HepG2 (cell line): ENCODE measurements at regions not wholly inside any gene's neighbourhood (a gene's known extent, or its start where the extent isn't known, plus 50 kb on each side); places are given as distances from the start of the nearest gene placed in this dataset.
A peak's percentile ranks its signal among the peaks of the same experiment; 100 is the strongest.

Experiments
- ATAC-seq: fragments of 200-7000 bp; cut with Tn5 transposase; 3 replicates; pipeline ENCODE4 v1.9.1; 2020; ENCODE audit warnings: mild to moderate bottlenecking, moderate library complexity
- BruUV-seq: library from RNA; stranded (reverse); fragments of 400-500 nt; replicated peaks from 2 replicates; lab custom pipeline; 2021; lab: Mats Ljungman, UMichigan
- CTCF ChIA-PET: fragments of 300-600 bp; formaldehyde crosslinking; extraction: SDS; loops from one replicate; lab custom pipeline; 2021; ENCODE audit warnings: low total read pairs, inconsistent platforms, low intra/inter-chr PET ratio; lab: Yijun Ruan, JAX
- POLR2A ChIA-PET: fragments of 350-600 bp; sonication (Branson Sonifier 250); formaldehyde crosslinking; loops from one replicate; lab custom pipeline; 2020; ENCODE audit warnings: antibody characterized with exemption, inconsistent platforms; lab: Yijun Ruan, JAX
- DNase-seq: peaks from one replicate; pipeline ENCODE4 v3.0.0-alpha.2; 2015; ENCODE audit warnings: low spot score
- FAIRE-seq: peaks from 3 replicates; lab custom pipeline; 2011; peaks lifted over from hg19 to GRCh38; lab: Jason Lieb, UNC
- H2AFZ ChIP-seq: one replicate; pipeline ENCODE4 v1.6.1; 2011; ENCODE audit warnings: low read length, inconsistent platforms
- H3K27ac ChIP-seq: fragments of 300-600 bp; 3 replicates; pipeline ENCODE4 v1.8.0; 2011; ENCODE audit warnings: mixed run types, mild to moderate bottlenecking, mixed read lengths, low read length, inconsistent platforms; ENCODE audit not compliant: insufficient read depth; ENCODE audit errors: extremely low read length
- H3K27me3 ChIP-seq, 2 experiments: fragments of 200-600 bp in 1 of 2; 2 replicates in 1 of 2; 3 replicates in 1 of 2; pipeline versions ENCODE4 v1.6.0 to v1.8.0; 2011; ENCODE audit warnings: low read length in 2 of 2, mild to moderate bottlenecking in 2 of 2, moderate library complexity in 2 of 2, inconsistent platforms in 1 of 2; ENCODE audit not compliant: insufficient read depth in 2 of 2, control insufficient read depth in 1 of 2
- H3K36me3 ChIP-seq, 2 experiments: fragments of 200-600 bp in 1 of 2; replicated peaks in 1 of 2; 2 replicates in 1 of 2; 3 replicates in 1 of 2; pipeline versions ENCODE4 v1.5.1 to v1.8.0; 2011; ENCODE audit warnings: low read length in 2 of 2, inconsistent platforms in 1 of 2; ENCODE audit not compliant: insufficient read depth in 2 of 2, control insufficient read depth in 1 of 2
- H3K4me1 ChIP-seq: 2 replicates; pipeline ENCODE4 v1.5.1; 2012; ENCODE audit warnings: low read length, inconsistent platforms; ENCODE audit not compliant: insufficient read depth
- H3K4me2 ChIP-seq: 2 replicates; pipeline ENCODE4 v1.6.0; 2011; ENCODE audit warnings: low read depth, low read length, inconsistent platforms
- H3K4me3 ChIP-seq, 3 experiments: fragments of 200-600 bp in 1 of 3; sonication (generic), shearing (Covaris generic) in 1 of 3; replicated peaks in 1 of 3; 2 replicates each; pipeline ENCODE4 v1.5.1; 2011 to 2016; ENCODE audit warnings: low read length in 3 of 3, inconsistent platforms in 2 of 3, low read depth in 2 of 3, mild to moderate bottlenecking in 2 of 3, control low read depth in 1 of 3, mixed read lengths in 1 of 3; ENCODE audit not compliant: insufficient read depth in 1 of 3
- H3K79me2 ChIP-seq: one replicate; pipeline ENCODE4 v1.6.1; 2011; ENCODE audit warnings: low read length, inconsistent platforms; ENCODE audit not compliant: insufficient read depth
- H3K9ac ChIP-seq: 2 replicates; pipeline ENCODE4 v1.6.0; 2011; ENCODE audit warnings: mild to moderate bottlenecking, low read depth, low read length, inconsistent platforms; ENCODE audit not compliant: insufficient read depth
- H3K9me3 ChIP-seq: 2 replicates; pipeline ENCODE4 v1.5.1; 2012; ENCODE audit warnings: mild to moderate bottlenecking, low read length
- H4K20me1 ChIP-seq: 2 replicates; pipeline ENCODE4 v1.6.0; 2011; ENCODE audit warnings: inconsistent platforms, mild to moderate bottlenecking, low read length, moderate library complexity; ENCODE audit not compliant: insufficient read depth
- CCDC6 ChIP-seq: sonication (generic); formaldehyde crosslinking; IDR thresholded peaks from 2 replicates; pipeline ENCODE4 v1.8.1; 2022; ENCODE audit warnings: mild to moderate bottlenecking, missing genetic modification reagents, moderate library complexity
- CEBPB ChIP-seq: IDR thresholded peaks from 2 replicates; pipeline ENCODE4 v1.6.1; 2011; ENCODE audit warnings: low read depth, low read length, improper control_type of control experiment, borderline replicate concordance
- CREB1 ChIP-seq, 2 experiments: fragments of 450-650 bp in 1 of 2; IDR thresholded peaks; 2 replicates each; pipeline ENCODE4 v1.6.1; 2016 to 2017; ENCODE audit warnings: control low read depth in 1 of 2, mild to moderate bottlenecking in 1 of 2, missing compliant biosample characterization in 1 of 2, missing genetic modification characterization in 1 of 2
- YEATS4 ChIP-seq: sonication (generic); formaldehyde crosslinking; IDR thresholded peaks from 2 replicates; pipeline ENCODE4 v1.4.0; 2020; ENCODE audit warnings: missing genetic modification reagents, borderline replicate concordance
- ZSCAN20 ChIP-seq: sonication (generic); formaldehyde crosslinking; IDR thresholded peaks from 2 replicates; pipeline ENCODE4 v1.4.0; 2020; ENCODE audit warnings: missing genetic modification reagents, mild to moderate bottlenecking, borderline replicate concordance
- WGBS: methylation state at CpG from one replicate; pipeline ENCODE4 v1.1.6; 2017; ENCODE audit warnings: low lambda C conversion rate; 5-methylcytosine and 5-hydroxymethylcytosine counted together
- in situ Hi-C: cut with HindIII; loops from 2 replicates; pipeline ENCODE4 v1.10.0; 2017; ENCODE audit warnings: low pct_unique_long_range_greater_than_20kb; ENCODE audit not compliant: extremely low pct_ligation_motif_present
- intact Hi-C: fragments of 100-400 bp; cut with micrococcal nuclease; formaldehyde crosslinking; loops from one replicate; pipeline ENCODE4 v1.10.0; 2022; ENCODE audit not compliant: unreplicated experiment
- TF ChIP-seq, protein P1 (sequence below), 2 experiments: fragments of 450-650 bp in 1 of 2; sonication (generic) in 1 of 2; formaldehyde crosslinking; IDR thresholded peaks; 2 replicates each; pipeline versions ENCODE4 v1.5.0 to v1.8.0; 2020 to 2022; ENCODE audit warnings: mild to moderate bottlenecking in 1 of 2, missing genetic modification reagents in 1 of 2
- TF ChIP-seq, protein P2 (sequence below): sonication (generic); formaldehyde crosslinking; IDR thresholded peaks from 2 replicates; pipeline ENCODE4 v1.5.1; 2020; ENCODE audit warnings: missing genetic modification reagents, mild to moderate bottlenecking, borderline replicate concordance
- TF ChIP-seq, protein P3 (sequence below): sonication (generic); formaldehyde crosslinking; IDR thresholded peaks from 2 replicates; pipeline ENCODE4 v1.9.0; 2022; ENCODE audit warnings: missing genetic modification reagents, mild to moderate bottlenecking, borderline replicate concordance

DNA sequence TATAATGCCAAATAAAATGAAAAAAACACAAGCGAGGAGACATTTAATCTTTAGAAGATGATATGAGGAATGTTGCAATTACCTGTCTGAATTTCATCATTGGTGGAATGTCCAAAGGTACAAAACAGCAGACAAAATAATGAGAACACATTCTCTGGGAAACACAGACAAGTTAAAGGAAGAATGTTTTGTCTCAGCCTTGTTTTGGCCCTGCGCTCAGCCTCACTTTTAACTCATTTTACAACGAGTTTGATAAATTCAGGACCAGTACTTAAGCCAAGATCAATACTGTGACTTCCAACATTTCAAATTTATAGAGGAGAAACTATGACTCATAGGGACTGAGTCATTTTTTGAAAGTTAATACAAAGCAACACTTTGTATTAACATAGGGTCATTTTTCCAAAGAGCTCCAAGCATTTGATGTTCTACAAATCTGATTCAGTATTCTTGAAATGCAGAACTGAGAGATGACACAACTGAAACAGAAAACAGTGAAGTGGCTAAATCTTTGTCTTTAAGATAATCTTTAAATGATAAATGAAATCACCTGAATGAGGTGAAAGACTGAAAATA, 833.2 kb upstream of the CHAC2 start:
- H3K27ac ChIP-seq, result no peak overlapping the region
- 0 out of 2 replicates have a peak, but pooled peaks have one; percentile 2 for TF ChIP-seq CREB1 (IDR thresholded peaks at IDR 0.05)
- no peak for TF ChIP-seq CREB1 (CRISPR knock-in tag; IDR thresholded peaks at IDR 0.05)
- TF ChIP-seq CCDC6 (CRISPR knock-in tag), result no peak
- TF ChIP-seq, protein P1, sequence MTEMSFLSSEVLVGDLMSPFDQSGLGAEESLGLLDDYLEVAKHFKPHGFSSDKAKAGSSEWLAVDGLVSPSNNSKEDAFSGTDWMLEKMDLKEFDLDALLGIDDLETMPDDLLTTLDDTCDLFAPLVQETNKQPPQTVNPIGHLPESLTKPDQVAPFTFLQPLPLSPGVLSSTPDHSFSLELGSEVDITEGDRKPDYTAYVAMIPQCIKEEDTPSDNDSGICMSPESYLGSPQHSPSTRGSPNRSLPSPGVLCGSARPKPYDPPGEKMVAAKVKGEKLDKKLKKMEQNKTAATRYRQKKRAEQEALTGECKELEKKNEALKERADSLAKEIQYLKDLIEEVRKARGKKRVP (CRISPR knock-in tag; IDR thresholded peaks at IDR 0.05), result peak in 1 of 2 experiments; percentile 79; a peak in 2 of 4 replicates
- no peak for TF ChIP-seq YEATS4 (CRISPR knock-in tag)
- TF ChIP-seq CEBPB, result peak; percentile 72; the same call in 1 of the 2 replicates
- TF ChIP-seq, protein P2, sequence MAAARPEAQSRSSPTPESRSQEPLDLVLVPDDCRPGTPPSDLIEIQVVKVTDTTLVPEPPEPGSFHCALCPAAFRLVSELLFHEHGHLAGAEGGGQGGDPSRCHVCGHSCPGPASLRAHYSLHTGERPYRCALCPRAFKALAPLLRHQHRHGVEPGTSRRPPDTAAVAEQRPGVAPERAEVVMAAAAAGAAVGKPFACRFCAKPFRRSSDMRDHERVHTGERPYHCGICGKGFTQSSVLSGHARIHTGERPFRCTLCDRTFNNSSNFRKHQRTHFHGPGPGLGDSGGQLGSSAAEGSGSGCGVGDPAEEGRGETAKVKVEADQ (CRISPR knock-in tag), result no peak
- TF ChIP-seq, protein P3, sequence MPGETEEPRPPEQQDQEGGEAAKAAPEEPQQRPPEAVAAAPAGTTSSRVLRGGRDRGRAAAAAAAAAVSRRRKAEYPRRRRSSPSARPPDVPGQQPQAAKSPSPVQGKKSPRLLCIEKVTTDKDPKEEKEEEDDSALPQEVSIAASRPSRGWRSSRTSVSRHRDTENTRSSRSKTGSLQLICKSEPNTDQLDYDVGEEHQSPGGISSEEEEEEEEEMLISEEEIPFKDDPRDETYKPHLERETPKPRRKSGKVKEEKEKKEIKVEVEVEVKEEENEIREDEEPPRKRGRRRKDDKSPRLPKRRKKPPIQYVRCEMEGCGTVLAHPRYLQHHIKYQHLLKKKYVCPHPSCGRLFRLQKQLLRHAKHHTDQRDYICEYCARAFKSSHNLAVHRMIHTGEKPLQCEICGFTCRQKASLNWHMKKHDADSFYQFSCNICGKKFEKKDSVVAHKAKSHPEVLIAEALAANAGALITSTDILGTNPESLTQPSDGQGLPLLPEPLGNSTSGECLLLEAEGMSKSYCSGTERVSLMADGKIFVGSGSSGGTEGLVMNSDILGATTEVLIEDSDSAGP, result no peak
- TF ChIP-seq ZSCAN20 (CRISPR knock-in tag), result no peak
- TF ChIP-seq, all 625 proteins: peak for 3
- FAIRE-seq (no peak), DNase-seq (peak; percentile 2), ATAC-seq (no peak)
- no peak overlapping the region for H3K9ac ChIP-seq
- BruUV-seq, result no TSS peak
- intact Hi-C loops, result no loop called here
- H2AFZ ChIP-seq, result no peak overlapping the region
- no peaks in the 10 kb centered on the region for H4K20me1 ChIP-seq
- CTCF ChIA-PET, result no interaction called here
- H3K4me3 ChIP-seq, result no peak overlapping the region
- no peaks in the 10 kb centered on the region for H3K27me3 ChIP-seq
- H3K4me2 ChIP-seq, result no peak overlapping the region
- 21% methylated on average over 3 of the region's 3 CpGs for WGBS
- no peaks in the 10 kb centered on the region for H3K36me3 ChIP-seq
- no peaks in the 10 kb centered on the region for H3K4me1 ChIP-seq
- POLR2A ChIA-PET, result no interaction called here
- H3K9me3 ChIP-seq, result peaks cover 49% of the 10 kb centered on the region
- in situ Hi-C loops, result no loop called here
- no peaks in the 10 kb centered on the region for H3K79me2 ChIP-seq
